ENCODE measurements at regions not wholly inside any gene's neighbourhood (a gene's known extent, or its start where the extent isn't known, plus 50 kb on each side); places are given as distances from the start of the nearest gene placed in this dataset.

DNA sequence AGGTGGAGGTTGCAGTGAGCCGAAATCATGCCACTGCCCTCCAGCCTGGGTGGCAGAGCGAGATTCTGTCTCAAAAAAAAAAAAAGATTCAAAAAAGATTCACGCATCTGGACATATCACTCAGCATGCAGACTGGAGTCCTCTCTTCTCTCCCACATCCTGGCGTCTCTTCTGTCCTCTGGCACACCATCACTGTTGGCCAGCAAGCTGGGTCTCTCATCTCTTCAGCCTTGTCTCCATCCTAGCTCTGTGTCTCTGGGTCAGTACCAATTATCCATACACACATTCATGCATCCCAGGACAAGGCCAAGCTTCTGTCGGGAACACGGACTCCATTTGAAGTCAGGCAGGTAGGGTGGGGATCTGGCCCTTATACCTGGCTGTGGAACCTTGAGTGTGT is 105.5 kb upstream of the MAP1LC3B2 start:
- H4K8ac ChIP-seq (replicated peaks; ENCODE audit: insufficient read length, low read depth, low read length): no peak overlapping the region
- H2BK20ac ChIP-seq (ENCODE audit: low read depth, low read length, poor library complexity, severe bottlenecking): no peak overlapping the region
- no peaks in the 10 kb centered on the region for H3K23me2 ChIP-seq (ENCODE audit: insufficient read length, low read depth, low read length, poor library complexity, severe bottlenecking)
- peaks cover 17 to 32% of the 10 kb centered on the region in 2 experiments for H3K4me1 Mint-ChIP-seq
- no peak overlapping the region for H3K4me3 Mint-ChIP-seq
- H3K18ac ChIP-seq (ENCODE audit: insufficient read length, low read depth, low read length): no peak overlapping the region
- no peak overlapping the region for H3K27ac ChIP-seq (ENCODE audit: insufficient read length, low read depth, low read length)
- H2BK5ac ChIP-seq (ENCODE audit: insufficient read length, low read length): no peak overlapping the region
- no CpG with 5 or more reads among the region's 6 CpGs for WGBS (ENCODE audit: extremely low coverage, insufficient read length, low lambda C conversion rate)
- H3K56ac ChIP-seq (ENCODE audit: insufficient read length, low read depth, low read length): no peak overlapping the region
- H3K36me3 Mint-ChIP-seq (ENCODE audit: insufficient read depth in 1 of 3, low read depth in 3 of 3): no peaks in the 10 kb centered on the region
- no peak overlapping the region for H2BK120ac ChIP-seq (ENCODE audit: low read depth, low read length, poor library complexity, severe bottlenecking)
- no peaks in the 10 kb centered on the region; the same call in 1 of the 2 replicates for H3K4me1 ChIP-seq (ENCODE audit: insufficient read depth, low read length)
- no peaks in the 10 kb centered on the region for H4K20me1 ChIP-seq (ENCODE audit: control insufficient read depth, insufficient read depth, insufficient read length)
- H4K91ac ChIP-seq (ENCODE audit: insufficient read length, low read depth, low read length): no peak overlapping the region
- no peak overlapping the region for H3K9ac ChIP-seq (ENCODE audit: extremely low read depth, insufficient read length, low read length)
- no peak overlapping the region for H3T11ph ChIP-seq (ENCODE audit: low read length)
- no peaks in the 10 kb centered on the region for H3K9me3 ChIP-seq (ENCODE audit: control insufficient read depth, low read depth, low read length)
- no peaks in the 10 kb centered on the region; the same call in none of the 2 replicates for H3K27me3 Mint-ChIP-seq (ENCODE audit: low read depth)
- DNase-seq: no peak
- no peaks in the 10 kb centered on the region for H3K79me1 ChIP-seq (ENCODE audit: insufficient read depth, low read depth, low read length, poor library complexity, severe bottlenecking)
- no peak overlapping the region for H2BK15ac ChIP-seq (ENCODE audit: low read depth, low read length)
- H3K79me2 ChIP-seq (ENCODE audit: insufficient read depth, low read length): no peaks in the 10 kb centered on the region
- no peak overlapping the region for H3K4ac ChIP-seq (ENCODE audit: low read depth, low read length)
- H4K5ac ChIP-seq (ENCODE audit: insufficient read length, low read depth, low read length): no peak overlapping the region
- no peak overlapping the region for H2AFZ ChIP-seq (ENCODE audit: low read length)
- no peak overlapping the region for H3K4me2 ChIP-seq (ENCODE audit: insufficient read depth, insufficient read length, low read length)
- H2BK12ac ChIP-seq (ENCODE audit: insufficient read length, low read depth, low read length): peak overlapping the region; percentile 85
- TF ChIP-seq, protein P1, sequence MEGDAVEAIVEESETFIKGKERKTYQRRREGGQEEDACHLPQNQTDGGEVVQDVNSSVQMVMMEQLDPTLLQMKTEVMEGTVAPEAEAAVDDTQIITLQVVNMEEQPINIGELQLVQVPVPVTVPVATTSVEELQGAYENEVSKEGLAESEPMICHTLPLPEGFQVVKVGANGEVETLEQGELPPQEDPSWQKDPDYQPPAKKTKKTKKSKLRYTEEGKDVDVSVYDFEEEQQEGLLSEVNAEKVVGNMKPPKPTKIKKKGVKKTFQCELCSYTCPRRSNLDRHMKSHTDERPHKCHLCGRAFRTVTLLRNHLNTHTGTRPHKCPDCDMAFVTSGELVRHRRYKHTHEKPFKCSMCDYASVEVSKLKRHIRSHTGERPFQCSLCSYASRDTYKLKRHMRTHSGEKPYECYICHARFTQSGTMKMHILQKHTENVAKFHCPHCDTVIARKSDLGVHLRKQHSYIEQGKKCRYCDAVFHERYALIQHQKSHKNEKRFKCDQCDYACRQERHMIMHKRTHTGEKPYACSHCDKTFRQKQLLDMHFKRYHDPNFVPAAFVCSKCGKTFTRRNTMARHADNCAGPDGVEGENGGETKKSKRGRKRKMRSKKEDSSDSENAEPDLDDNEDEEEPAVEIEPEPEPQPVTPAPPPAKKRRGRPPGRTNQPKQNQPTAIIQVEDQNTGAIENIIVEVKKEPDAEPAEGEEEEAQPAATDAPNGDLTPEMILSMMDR (conservative IDR thresholded peaks at IDR 0.05): no peak
- no peaks in the 10 kb centered on the region for H3K27me3 ChIP-seq (ENCODE audit: insufficient read depth, low read length)
- H3K27ac Mint-ChIP-seq: 0 out of 7 replicates have a peak overlapping the region, but pooled peaks of 1 of the 3 experiments have one; percentile 10
- no peak overlapping the region for H2AK5ac ChIP-seq (ENCODE audit: insufficient read length, low read length)
- H3K9me3 Mint-ChIP-seq: no peaks in the 10 kb centered on the region
- no peak overlapping the region for H3K14ac ChIP-seq (ENCODE audit: insufficient read depth, low read length)
- no peak overlapping the region for H3K23ac ChIP-seq (ENCODE audit: insufficient read length, low read depth, low read length)
